GM18526 (cell line): ENCODE measurements at regions not wholly inside any gene's neighbourhood (a gene's known extent, or its start where the extent isn't known, plus 50 kb on each side); places are given as distances from the start of the nearest gene placed in this dataset.

Experiments used
- POLR2A ChIP-seq: IDR thresholded peaks from 3 replicates; pipeline ENCODE4 v1.6.1; 2011; ENCODE audit not compliant: insufficient read length; ENCODE audit errors: extremely low read depth

GRCh38 chr13:50388481-50388880 is 373.2 kb downstream of the KCNRG start:
- TF ChIP-seq POLR2A, result no peak

DNA sequence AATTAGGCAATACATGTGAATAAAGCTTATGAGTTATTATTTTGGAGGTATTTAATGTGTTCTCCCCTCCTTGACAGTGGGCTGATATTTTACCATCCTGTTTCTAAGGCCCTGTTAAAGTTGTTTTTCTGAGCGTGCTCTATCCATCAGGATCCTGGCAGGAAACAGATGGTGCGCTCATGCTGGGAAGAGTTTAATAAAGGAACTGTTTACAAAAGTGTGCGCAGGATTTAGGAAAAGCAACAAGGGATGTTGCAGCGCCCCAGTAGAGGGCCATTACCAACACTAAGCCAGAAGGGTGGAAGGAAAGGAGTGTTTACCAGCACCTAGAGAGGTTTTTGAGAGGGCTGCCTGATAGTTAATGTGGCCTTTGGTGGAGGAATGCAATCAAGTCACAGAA is 374.5 kb downstream of the KCNRG start:
- TF ChIP-seq POLR2A, result no peak

GRCh38 chr13:50390503-50391248 is 375.4 kb downstream of the KCNRG start:
- TF ChIP-seq POLR2A, result no peak

GRCh38 chr13:50392977-50393376 is 377.7 kb downstream of the KCNRG start:
- TF ChIP-seq POLR2A, result no peak

- no peak for TF ChIP-seq POLR2A
Measured at GRCh38 chr13:50393628-50394027, 378.4 kb downstream of the KCNRG start.

GRCh38 chr13:50396001-50396400 is 380.8 kb downstream of the KCNRG start:
- TF ChIP-seq POLR2A, result no peak

DNA sequence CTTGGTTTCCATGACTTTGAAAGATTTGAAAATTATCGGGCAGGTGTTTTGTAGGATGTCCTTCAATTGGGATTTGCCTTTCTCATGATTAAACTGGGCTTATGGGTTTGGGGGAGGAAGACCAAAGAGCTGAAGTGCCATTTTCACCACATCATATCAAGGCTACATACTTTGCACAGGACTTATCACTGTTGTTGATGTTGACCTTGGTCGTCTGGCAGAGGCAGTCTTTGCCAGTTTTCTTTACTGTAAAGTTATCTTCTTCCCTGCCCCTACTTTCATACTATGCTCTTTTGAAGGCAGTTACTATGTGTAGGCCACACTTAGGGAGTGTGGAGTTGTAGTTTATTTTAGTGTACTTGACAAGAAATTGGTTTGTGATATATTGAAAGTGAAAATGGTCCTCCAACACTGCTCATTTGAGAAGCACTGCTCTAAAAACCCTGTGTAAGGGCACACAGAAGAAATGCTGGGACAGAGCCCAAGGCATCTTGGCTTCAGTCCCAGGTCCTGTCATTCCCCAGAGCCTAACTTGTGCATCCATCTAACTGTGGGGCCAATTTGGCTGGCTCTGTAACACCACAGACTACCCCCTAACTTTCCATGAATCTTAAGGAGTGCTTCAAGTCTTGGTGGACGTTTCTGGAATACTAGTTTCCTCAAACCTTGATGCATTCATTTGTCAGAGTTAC is 384.9 kb downstream of the KCNRG start:
- no peak for TF ChIP-seq POLR2A

- no peak for TF ChIP-seq POLR2A
Measured at GRCh38 chr13:50401049-50401505, 385.8 kb downstream of the KCNRG start.

GRCh38 chr13:50401721-50402465 is 386.6 kb downstream of the KCNRG start:
- no peak for TF ChIP-seq POLR2A

DNA sequence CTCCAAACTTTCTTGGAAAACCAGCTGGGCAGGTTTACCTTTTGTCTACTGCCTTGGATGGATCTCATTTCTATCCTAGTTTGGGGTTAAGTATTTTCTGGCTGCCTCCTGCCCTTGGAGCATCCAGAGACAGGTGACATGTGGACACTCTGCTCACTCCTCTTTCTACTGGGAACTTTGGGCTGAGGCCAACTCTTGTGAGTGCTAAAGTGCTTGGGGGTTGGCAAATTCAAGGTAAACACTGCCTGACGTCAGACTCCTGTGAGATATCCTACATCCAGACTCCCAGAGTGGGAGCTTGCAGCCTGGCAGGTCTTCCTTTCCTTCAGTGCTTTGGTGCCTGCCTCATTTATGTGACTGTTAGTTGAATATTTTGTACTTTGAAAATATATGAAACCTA is 388.1 kb downstream of the KCNRG start:
- TF ChIP-seq POLR2A, result no peak

DNA sequence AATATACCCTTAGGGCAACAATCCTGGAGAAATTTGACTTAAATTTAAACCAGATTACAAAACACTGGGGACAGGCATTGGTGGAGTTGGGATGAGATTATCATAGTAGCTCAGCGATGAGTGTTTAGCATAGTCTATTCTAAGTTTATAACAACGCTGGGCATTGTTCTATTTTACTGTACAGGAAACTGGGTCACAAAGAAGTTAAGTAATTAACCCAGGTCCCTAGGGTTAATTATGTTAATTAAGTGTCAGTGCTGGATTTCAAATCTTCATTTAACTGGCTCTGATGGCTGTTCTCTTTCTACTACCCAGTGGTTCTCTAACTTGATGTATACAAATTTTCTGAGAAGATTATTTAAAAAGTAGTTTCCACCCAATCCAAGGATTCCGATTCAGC is 388.9 kb downstream of the KCNRG start:
- TF ChIP-seq POLR2A, result no peak

GRCh38 chr13:50404769-50405168 is 389.5 kb downstream of the KCNRG start:
- no peak for TF ChIP-seq POLR2A

DNA sequence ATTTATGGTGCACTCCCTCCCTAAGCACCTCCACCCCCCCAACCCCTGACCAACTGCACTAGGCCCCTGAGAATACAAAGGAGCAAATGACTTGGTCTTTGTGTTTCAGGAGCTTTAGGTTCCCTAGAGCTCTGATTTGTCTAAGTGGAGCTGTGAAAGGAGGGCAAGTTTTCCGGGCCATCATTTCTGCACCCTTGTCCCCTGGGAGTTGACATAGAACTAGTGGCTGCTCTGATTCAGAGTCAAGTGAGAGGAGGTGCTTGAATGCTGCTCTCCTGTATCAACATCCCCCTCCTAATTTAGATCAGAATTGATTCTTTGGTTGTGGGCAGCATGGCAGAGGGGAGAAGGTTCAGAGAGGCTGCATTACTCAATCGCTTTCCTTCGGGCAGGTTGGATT is 391.6 kb downstream of the KCNRG start:
- TF ChIP-seq POLR2A, result no peak

DNA sequence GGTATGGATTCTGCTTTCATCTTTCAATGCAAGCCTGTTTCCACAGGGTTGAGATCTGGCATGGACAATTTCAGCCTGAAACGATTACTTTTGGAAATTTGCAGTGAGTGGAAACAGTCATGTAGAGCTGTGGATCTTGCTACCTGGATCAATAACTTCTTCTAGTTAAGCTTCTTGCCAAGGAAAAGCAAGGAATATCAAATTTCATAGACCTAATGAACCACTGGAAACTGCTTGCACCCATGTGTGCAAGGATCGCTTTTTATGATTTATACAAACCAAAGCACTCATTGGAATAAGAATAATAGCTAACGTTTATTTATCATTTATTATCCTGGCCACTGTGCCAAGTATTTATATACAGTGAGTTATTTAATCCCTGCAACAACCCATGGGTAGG is 392.8 kb downstream of the KCNRG start:
- no peak for TF ChIP-seq POLR2A

GRCh38 chr13:50409220-50409619 is 394.0 kb downstream of the KCNRG start:
- TF ChIP-seq POLR2A, result no peak
